ENCODE measurements at regions not wholly inside any gene's neighbourhood (a gene's known extent, or its start where the extent isn't known, plus 50 kb on each side); places are given as distances from the start of the nearest gene placed in this dataset.
A peak's percentile ranks its signal among the peaks of the same experiment; 100 is the strongest.
"Not testable (repeated sequence)": the region's sequence is repeated elsewhere in the genome, so short reads cannot be mapped to it uniquely, and the experiment has no call there.

DNA sequence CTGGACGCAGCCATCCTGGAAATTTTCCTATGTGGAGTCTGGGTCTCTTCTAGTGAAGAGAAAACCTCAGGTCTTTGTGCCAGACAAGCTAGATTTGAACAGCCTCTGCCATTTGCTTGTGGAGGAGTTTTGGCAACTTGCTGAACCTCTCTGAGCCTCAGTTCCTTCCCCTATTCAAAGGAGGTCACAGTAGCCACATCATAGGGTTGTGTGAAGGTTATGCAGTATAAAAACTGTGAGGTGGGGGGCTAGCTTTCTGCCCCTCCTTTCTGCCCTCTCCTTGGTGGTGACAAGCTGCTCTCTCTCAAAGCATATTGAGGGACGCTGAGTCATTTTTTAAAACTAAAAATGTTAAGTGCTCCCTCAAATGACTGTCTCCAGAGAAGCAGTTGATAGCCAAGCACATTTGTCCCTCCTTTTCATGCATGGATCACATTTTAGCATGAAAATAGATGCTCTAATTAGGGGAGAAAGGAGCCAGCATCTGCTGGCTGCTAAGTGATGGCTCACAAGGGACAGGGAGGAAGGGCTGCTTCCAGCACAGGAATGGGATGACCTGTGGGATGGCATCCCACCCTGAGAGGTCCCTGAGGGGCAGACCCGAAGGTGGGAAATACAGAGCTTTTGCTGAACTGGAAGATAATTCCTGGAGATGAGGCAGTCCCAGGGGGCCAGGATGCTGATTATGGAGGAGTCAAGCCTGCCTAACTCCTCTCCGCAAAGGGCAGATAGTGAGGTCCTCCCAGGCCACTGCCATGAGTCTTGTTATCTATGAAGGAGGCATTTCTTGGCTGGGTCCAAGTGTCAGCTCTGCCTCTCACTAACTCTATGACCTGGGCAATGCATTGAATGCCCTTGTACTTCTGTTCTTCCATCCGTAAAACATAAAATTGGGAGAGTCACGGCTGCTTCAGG is 218.8 kb downstream of the RAB11FIP4 start:
- DNase-seq, result no peak

DNA sequence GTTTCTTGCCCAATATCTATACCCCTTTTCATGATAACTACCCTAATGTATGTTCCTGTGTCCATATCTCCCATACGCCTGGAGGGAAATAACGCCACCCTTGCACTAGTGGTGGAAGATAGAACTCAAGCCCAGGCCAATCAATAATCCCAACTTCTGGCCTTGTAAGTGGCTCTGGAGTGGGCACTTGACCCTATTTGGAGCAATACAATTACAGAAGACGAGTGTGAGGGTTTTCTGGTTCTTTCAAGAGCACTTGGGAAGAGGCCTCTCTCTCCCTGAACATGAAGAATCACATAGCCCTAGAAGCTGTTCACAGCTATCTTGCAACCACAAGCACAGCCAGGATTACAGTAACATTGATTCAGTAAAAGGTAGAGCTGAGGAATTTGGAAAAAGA is 217.9 kb downstream of the RAB11FIP4 start:
- no peak for DNase-seq

DNA sequence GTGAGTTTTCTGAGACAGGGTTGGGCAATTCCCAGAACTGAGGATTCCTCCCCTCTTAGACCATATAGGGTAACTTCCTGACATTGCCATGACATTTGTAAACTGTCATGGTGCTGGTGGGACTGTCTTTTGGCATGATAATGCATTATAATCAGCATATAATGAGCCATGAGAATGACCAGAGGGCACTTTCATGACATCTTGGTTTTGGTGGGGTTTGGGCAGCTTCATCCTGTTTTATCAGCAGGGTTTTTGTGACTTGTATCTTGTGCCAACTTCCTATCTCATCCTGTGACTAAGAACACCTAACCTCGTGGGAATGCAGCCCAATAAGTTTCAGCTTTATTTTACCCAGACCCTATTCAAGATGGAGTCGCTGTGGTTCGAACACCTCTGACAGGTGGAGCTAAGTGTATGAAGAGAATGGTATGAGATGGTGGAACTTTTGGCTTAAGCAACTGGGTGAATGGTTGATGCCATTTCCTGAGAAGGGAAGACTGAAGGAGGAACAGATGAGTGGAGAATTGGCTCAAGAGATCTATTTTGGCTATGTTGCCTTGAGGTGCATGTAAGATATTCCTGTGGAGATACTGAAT is 217.3 kb downstream of the RAB11FIP4 start:
- no peak for DNase-seq

DNA sequence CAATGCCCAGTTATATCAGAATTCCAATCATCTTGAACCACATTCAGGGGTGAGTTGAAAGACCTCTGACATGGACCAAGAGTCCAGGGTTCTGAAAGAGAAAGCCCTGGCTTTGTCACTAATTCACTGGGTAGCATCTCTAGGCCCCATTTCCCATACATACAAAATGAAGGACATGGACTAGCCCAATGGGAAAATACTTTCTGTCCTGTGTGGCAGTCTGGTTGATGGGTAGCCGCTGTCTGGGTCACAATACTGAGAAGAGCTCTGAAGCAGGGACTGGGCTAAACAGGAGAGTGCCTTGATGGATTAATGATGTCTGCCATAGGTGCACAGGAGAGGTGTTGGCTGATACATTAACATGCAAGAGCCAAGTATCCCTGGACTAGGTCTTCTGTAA is 214.3 kb downstream of the RAB11FIP4 start:
- no peak for DNase-seq

DNA sequence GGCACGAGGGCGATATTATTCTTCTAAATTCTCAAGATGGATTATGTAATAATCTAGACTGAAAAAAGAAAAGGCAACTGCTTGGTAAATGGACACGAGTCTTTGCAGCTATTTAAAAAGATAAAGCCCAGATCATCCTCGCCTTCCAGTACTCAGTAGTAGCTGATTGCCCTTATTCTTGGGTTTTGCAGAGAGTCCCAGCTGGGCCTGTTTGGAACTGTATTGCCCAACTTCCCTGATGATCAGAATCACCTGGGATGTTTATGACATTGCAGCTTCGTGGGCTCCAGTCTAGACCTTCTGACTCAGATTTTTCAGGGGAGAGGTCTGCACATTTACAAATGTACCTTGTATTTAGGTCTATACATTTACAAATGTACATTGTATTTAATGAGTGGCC is 213.5 kb downstream of the RAB11FIP4 start:
- no peak for DNase-seq

DNA sequence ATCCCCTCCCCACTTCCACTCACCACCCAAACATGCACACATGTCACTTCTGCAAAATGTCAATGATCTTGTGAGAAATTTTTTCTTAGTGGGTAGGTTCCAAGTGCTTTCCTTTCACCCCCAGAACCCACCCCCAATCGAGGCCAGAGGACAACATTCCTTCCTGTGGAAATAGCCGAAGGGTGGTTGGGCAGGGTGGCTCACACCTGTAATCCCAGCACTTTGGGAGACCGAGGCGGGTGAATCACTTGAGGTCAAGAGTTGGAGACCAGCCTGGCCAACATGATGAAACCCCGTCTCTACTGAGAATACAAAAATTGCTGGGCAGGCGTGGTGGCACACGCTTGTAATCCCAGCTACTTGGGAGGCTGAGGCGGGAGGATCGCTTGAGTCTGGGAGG is 208.7 kb downstream of the RAB11FIP4 start:
- DNase-seq, result not testable (repeated sequence)

DNA sequence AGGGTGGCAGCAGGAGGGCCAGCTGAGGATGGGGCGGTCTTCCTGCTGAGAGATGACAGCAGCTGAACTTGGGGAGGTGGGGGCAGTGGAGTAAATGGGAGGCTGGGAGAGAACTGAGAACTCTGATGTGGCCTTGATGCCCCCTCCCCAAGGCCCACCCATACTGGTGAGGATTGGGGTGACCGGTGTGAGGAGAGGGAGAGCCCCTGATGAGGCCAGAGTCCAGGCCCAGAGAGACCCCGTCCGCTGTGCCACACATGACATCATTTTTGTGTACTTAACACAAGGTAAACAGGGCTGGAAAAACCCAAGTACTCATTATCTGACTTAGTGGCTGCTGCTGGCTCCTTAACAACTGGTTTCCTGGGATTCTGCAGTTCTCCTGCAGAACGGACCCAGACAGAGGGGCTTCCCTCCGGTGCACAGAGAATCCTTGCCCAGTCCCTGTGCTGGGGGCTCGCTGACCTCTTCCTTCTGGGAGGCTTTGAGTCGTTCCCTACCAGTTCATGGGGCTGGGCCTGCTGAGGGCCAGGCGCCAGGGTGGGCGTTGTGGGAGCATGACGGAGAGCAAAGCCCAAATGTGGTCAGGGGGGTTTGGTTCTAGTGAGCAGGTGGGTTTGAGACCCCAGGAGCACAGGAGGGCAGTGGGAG is 207.6 kb downstream of the RAB11FIP4 start:
- no peak for DNase-seq

DNA sequence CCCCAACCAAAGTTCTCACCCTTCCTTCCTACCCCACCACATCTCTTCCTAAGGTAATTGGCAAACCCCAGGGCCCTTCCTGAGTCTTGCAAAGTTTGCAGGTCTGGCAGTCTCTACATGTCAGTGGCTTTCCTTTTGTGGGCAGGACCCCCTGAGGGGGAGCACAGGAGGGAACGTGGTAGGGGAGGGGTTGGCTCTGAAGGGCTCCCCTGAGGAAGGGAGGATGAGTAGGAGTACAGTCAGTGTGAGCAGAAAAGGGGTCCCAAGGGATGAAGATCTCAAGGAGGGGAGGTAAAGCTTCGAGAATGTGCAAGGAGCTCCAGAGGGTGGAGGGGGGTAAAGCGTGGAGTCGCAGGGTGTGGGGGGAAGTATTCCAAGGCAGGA is 206.9 kb downstream of the RAB11FIP4 start:
- peak; percentile 47 for DNase-seq

DNA sequence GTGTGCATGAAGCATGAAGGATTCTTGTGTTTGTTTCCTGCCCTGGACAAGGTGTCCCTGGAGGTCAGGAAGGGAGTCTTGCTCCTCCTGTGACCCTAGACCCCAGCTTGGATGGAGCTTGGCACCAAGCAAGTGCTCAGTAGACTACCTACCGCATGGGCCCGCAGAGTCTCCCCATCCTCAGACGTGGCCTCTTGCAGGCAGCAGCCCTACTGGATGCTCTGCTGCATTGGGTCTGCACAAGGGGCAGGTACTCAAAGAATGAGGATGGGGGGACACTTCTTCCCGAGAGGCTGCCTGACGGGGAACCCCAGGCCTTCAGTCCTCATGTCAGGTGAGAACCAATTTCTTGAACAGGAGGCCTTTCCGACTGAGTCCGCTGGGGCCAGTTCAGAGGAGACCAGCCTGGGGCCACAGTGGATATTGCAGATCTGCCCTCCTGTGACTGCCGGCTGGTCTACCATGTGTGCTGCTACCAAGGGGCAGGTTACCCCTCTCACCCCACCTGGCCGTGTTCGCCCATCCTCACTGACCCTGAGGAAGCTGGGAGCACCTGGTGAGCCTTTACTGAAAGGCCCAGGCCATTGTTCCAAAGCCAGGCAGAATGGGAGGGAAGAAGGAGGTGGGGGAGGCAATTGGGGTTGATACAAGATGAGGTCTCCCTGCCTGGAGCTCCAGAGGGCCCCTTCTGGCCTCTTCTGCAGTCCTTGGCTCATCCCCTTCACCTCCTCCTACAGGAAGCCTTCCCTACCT is 206.3 kb downstream of the RAB11FIP4 start:
- no peak for DNase-seq

DNA sequence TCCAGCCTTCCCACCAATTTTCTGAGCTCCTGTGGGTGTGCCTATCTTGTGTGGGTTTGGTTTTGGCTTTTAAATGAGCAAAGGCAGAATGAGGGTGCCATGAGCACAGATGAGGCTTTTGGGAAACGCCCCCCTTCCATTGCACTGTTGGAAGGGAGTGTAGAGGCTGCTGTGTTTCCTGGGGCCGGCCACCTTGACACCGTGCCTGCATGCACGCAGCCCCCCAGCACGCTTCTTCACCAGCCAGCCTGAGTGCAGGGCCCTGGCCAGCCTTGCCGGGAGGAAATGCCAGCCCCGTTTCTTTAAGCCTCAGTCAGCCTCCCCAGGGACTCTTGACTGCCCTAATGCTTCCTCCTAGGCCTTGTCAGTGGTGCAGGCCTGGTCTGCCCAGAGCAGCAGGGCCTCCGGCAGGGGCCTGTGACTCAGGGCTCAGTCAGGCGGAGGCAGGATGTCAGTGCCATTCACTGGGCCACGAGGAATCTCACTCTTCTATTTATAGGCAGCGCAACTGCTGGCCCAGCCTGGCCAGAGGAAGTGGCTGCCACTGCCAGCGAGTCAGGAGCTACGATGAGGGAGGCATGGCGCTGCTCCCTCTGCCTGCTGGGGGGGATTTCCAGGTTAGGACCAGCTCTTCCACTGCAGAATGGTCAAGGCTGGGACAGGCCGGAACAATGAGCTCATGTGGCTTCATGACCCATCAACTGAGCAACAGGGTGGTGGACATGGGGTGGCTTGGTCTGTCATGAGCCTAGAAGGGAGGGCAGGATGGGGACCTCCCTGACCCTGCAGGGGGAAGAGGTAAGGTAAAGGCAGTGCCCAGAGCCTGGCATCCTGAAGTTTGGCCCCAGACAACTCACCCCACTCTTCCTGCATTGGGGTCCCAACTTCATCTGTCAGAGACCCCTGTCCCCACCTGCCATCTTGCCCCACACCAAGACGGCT is 205.2 kb downstream of the RAB11FIP4 start:
- DNase-seq, result peak; percentile 100

DNA sequence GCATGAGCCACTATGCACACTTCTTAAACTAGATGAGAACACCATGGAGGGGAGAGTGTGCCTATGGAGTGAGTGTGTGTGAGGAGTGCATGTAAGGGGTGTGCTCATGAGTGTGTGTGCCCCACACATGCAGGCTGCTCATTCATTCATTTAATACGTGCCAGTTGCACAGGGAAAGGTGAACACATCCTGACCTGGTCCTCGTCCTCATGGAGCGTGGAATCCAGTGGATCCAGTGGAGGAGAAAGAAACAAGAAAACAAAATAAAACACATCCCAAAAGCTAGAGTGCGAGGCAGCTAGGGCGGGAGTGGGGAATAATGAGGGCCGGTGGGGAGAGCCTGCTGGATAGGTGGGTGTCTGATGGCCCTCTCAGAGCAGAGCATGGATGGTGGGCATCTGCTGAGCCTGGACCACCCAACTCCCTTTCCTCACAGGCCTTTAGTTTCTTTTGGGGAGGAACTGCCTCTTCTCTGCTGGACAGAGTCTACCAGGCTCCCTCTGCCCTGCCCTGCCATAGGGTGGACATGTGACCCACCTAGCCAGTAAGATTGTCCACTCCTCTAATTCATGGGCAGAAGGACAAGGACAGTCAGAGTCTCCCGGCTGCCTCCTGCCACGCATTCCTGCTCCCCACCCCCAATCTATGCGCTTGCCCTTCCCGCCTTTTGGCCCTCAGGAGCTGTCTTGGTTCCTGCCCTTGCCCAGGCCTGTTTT is 204.3 kb downstream of the RAB11FIP4 start:
- DNase-seq, result no peak

DNA sequence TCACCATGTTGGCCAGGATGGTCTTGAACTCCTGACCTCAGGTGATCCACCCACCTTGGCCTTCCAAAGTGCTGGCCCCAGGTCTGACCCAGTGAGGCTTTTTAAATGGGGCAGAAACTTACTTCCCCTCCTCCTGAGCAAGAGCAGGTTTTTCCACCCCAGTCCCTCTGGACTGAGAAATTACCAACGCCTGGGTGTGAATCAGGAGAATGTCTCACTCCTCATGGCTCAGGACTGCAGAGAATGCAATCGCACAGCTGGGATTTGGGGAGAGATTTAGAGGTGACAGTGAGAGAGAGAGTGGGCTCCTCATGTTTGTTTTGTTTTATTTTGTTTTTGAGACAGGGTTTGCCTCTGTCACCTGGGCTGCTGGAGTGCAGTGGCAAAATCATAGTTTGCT is 203.6 kb downstream of the RAB11FIP4 start:
- peak; percentile 81 for DNase-seq

DNA sequence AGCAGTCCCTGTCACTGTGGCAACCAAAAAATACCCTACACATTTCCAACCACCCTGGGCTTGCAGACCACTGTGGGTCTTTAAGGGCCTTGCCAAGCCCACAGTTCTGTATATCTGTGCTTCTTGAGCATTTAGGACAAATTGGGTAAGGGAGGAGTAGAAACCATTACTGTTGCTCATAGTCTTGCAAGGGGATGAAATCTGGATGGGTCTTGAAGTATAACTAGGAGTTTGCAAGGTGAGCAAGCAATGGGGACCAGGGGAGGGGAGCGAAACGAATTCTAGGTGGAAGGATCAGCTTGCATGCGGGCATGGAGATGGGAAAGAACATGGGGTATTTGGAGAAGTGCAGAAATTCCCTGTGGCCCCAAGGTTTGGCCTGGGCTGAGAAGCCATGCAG is 202.9 kb downstream of the RAB11FIP4 start:
- no peak for DNase-seq

DNA sequence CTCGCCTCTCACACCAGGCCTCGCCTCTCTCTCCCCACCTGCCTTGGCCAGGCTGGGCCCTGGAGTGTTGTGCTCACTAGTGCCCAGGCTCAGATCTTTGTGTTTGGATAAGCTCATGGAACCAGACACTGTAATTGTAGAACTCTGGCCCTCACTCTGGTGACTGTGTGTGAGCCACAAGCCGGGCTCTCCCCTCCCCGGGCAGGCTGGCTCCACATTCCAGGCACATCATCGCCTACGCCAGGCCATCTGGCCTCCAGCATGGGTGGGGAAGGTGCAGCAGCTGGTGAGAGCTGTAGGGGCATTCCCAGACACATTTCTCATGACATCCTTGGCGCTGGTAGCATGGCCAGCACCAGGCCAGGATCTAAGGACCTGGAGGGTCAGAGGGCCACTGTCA is 202.3 kb downstream of the RAB11FIP4 start:
- peak; percentile 92 for DNase-seq

DNA sequence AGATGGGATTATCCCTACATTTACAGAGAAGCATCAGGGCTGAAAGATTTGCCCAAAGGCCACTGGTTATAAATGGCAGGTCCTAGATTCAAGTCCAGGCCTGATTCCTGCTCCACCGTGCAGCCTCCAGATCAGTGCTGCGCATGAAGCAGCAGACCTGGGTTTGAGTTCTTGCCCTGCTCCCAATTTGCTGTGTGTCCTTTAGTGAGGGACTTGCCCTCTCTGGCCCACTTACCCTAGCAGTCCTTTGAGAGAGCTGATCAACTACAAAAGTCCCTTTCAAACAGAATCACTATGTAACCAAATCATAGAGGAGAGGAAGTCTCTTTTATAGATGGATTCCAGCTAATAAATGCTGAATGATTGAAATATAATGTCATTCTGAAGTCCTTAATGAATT is 200.4 kb downstream of the RAB11FIP4 start:
- DNase-seq, result no peak

DNA sequence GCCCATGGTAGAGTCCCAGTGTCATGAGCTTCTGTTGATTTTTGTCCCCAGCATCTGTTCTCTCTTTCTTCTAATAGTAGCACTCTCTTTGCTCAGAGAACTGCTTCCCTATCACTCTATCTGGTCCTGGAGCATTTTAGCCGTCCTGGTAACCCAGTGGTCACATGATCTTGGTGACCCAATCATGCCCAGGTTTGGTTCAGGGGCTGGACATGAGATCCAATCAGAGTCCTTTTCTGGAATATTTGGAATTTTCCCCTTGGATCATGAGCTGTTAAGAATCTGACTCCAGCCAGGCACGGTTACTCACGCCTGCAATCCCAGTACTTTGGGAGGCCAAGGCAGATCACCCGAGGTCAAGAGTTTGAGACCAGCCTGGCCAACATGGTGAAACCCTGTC is 197.0 kb downstream of the RAB11FIP4 start:
- DNase-seq, result no peak

DNA sequence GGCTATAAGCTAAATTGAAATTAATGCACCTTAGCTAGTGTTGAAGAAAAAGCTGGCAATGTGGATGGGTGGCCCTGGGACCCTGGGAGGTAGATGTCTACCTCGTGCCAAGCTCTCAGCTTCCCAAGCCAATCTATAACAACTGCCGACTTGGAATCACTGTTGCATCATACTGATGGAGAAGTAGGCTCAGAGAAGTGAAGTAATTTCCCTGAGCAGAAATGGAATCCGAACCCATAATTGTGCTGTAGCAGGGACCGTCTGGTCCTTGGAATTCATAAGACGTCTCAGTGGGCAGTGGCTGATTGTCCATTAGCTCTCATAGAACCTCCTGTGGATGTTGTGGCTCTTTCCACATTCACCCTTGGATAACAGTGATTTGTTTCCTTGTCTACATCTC is 196.6 kb downstream of the RAB11FIP4 start:
- DNase-seq, result no peak

Measured in fibroblast of skin of back (primary cell).